ENCODE measurements at regions not wholly inside any gene's neighbourhood (a gene's known extent, or its start where the extent isn't known, plus 50 kb on each side); places are given as distances from the start of the nearest gene placed in this dataset.

DNA sequence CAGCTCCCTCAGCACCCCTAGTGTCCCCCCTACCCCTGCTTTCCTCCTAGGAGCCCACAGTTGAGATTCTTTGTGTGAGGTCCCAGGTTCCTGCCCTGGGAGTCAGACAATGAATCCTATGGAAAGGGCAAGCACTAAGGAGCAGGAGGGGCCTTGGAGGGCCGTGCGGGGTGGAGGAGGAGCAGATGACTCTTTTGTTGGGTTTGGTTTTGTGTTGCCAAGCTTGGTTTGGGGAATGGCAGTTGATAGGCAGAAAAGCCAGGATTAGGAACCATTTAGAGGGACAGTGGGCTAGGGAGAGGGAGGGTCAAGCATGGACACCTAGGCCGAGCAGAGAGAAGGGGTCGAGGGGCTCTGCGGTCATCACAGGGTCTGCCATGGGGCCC lies 61.6 kb upstream of the SPTLC1 start:
- TF ChIP-seq POLR2A (IDR thresholded peaks at IDR 0.05) = no peak
- TF ChIP-seq, protein P1, sequence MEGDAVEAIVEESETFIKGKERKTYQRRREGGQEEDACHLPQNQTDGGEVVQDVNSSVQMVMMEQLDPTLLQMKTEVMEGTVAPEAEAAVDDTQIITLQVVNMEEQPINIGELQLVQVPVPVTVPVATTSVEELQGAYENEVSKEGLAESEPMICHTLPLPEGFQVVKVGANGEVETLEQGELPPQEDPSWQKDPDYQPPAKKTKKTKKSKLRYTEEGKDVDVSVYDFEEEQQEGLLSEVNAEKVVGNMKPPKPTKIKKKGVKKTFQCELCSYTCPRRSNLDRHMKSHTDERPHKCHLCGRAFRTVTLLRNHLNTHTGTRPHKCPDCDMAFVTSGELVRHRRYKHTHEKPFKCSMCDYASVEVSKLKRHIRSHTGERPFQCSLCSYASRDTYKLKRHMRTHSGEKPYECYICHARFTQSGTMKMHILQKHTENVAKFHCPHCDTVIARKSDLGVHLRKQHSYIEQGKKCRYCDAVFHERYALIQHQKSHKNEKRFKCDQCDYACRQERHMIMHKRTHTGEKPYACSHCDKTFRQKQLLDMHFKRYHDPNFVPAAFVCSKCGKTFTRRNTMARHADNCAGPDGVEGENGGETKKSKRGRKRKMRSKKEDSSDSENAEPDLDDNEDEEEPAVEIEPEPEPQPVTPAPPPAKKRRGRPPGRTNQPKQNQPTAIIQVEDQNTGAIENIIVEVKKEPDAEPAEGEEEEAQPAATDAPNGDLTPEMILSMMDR (IDR thresholded peaks at IDR 0.05) = no peak

Data from uterus (tissue), 2 donors.